Mammary epithelial cell (primary cell): ENCODE measurements at regions not wholly inside any gene's neighbourhood (a gene's known extent, or its start where the extent isn't known, plus 50 kb on each side); places are given as distances from the start of the nearest gene placed in this dataset.

Experiments used
- EZH2 ChIP-seq: IDR thresholded peaks from 2 replicates; pipeline ENCODE4 v1.6.1; 2012; ENCODE audit warnings: low read length, inconsistent platforms, borderline replicate concordance
- TF ChIP-seq, protein P1 (sequence below), 2 donors: IDR thresholded peaks in 1 of 2; conservative IDR thresholded peaks in 1 of 2; 2 replicates each; pipeline ENCODE4 v1.5.1; 2011 to 2012; ENCODE audit warnings: inconsistent platforms in 2 of 2, low read length in 2 of 2, mild to moderate bottlenecking in 2 of 2, control low read depth in 1 of 2, low read depth in 1 of 2; ENCODE audit not compliant: insufficient read depth in 1 of 2; ENCODE audit errors: extremely low read depth in 1 of 2

DNA sequence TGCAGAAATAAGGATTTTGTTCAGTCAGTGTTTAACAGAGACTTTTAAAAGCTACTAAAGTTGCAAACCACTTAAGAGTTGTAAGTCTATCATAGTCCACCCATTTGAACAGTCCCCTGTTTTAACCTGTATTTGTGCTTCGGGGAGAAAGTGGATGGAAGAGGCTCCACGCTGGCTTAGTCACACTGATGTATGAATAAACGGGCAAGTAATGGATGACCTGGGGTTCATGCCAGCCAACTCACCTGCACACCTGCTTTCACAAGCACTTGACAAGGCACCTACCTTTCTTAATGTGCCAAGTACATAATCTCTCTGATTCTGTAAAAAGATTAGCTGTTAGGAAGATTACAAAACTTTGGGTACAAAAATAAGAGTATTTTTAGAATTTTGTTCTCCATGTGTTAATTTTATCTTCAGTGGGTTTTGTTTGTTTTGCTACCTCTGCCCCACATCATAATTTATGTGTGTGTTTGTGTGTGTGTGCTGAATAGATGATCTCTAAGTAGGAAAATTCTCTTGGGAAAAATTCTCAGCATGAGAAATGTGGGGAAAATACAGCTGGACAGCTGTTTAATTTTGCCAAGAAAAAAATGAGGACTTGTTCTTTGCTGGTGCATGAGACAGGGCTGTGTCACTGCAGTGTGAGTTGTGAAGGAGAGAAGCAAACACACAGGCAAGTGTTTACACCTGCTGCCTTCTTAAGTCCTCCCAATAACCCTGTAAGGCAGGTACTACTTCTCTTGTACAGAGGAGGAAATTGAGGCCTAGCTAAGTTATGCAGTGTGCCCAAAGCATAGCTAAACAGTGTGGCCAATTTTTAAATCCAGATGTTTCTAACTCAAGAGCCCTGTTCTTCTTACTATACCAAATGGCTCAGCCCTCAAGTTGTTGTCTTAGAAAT, 181.2 kb upstream of the IL12A start:
- TF ChIP-seq, protein P1, sequence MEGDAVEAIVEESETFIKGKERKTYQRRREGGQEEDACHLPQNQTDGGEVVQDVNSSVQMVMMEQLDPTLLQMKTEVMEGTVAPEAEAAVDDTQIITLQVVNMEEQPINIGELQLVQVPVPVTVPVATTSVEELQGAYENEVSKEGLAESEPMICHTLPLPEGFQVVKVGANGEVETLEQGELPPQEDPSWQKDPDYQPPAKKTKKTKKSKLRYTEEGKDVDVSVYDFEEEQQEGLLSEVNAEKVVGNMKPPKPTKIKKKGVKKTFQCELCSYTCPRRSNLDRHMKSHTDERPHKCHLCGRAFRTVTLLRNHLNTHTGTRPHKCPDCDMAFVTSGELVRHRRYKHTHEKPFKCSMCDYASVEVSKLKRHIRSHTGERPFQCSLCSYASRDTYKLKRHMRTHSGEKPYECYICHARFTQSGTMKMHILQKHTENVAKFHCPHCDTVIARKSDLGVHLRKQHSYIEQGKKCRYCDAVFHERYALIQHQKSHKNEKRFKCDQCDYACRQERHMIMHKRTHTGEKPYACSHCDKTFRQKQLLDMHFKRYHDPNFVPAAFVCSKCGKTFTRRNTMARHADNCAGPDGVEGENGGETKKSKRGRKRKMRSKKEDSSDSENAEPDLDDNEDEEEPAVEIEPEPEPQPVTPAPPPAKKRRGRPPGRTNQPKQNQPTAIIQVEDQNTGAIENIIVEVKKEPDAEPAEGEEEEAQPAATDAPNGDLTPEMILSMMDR (conservative IDR thresholded peaks at IDR 0.05 in 1 of 2, IDR thresholded peaks at IDR 0.05 in 1 of 2; ENCODE audit: extremely low read depth in 1 of 2, insufficient read depth in 1 of 2, low read depth in 1 of 2, low read length in 2 of 2), result no peak
- no peak for TF ChIP-seq EZH2
